HG03060 (cell line): ENCODE measurements at regions not wholly inside any gene's neighbourhood (a gene's known extent, or its start where the extent isn't known, plus 50 kb on each side); places are given as distances from the start of the nearest gene placed in this dataset.

Source experiments
- ATAC-seq: cut with Tn5 transposase; IDR thresholded peaks from one replicate; pipeline ENCODE4 v1.9.1; 2021; ENCODE audit warnings: low read depth, moderate number of reproducible peaks; ENCODE audit not compliant: unreplicated experiment

- no peak for ATAC-seq
Measured at GRCh38 chr5:20694121-20694520, 706.1 kb upstream of the CDH18 start.

DNA sequence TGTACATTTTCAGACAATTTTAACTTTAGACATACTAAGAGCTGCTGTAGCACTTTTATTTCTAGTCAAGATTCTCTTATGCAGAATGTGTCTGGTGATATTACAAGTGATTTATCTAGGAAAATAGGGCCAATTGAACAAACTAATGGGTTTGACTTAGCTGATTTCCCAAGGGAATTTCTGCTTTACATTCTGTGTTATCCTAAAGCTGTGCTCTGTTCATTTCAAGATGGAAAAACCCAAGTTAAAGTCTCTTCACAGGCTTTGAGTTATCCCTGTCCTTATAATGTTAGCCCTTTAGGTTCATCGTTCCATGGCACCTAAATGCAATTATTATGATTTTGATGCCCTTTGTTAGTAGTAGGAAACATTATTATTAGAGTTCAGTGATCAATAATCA lies 704.9 kb upstream of the CDH18 start:
- ATAC-seq: no peak

GRCh38 chr5:20683241-20683940 lies 695.4 kb upstream of the CDH18 start:
- ATAC-seq: no peak

- ATAC-seq: no peak
Measured at GRCh38 chr5:20680718-20681302, 692.8 kb upstream of the CDH18 start.

GRCh38 chr5:20678814-20679298 lies 690.9 kb upstream of the CDH18 start:
- ATAC-seq: no peak

DNA sequence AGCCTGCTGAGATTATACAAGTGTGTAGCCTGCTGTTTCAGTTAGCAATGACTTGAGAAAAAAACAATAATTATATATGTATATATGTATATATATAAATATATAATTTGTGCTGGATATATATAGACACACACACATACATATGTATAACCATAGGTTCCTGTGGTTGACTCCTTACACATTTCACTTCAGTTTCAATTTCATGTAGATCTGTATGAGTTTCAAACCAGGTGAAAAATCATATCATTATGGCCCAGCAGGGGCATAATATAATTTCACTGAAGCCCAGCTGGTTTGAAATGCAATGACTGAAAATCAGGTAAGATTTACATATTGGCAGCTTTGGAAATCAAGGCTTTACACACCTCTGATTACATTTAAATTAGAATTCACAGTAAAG lies 690.4 kb upstream of the CDH18 start:
- no peak for ATAC-seq

DNA sequence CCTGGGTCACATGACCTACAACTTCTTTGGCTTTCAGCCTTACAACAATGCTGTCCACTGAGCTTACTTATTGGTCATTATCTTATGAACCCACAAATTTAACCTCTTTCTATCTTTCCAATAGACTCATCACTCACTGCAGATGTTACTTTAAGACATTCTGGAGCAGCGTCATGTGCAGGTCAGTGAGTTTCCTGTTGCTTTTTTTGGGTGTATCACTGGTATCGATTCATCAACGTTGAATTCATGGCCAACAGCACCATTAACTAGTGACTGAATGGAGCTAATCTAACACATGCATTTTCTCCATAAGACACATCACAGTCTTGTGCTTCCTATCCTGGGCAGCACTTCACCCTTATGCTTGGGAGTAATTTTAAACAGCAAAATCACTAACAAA lies 672.6 kb upstream of the CDH18 start:
- ATAC-seq: no peak

DNA sequence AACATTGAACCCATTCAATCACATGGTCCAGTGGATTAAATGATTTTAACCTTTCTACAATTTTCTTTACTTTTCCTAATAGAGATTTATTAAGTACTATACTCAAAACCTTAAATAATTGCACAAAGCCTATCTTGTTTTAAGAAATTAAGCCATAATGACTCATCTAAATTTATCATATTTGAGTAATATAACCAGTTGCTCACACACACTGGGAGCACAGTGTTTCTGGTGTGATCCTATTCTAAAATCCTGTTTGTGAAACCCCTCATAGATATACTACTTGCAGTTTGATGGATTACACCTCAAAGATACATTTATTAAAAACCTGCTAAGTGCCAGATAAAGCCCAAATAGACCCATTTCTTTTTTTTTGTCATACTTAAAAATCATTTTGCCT lies 668.3 kb upstream of the CDH18 start:
- no peak for ATAC-seq

- no peak for ATAC-seq
Measured at GRCh38 chr5:20655211-20655610, 667.2 kb upstream of the CDH18 start.

- no peak for ATAC-seq
Measured at GRCh38 chr5:20654746-20655145, 666.7 kb upstream of the CDH18 start.

GRCh38 chr5:20654033-20654432 lies 666.0 kb upstream of the CDH18 start:
- ATAC-seq: no peak

DNA sequence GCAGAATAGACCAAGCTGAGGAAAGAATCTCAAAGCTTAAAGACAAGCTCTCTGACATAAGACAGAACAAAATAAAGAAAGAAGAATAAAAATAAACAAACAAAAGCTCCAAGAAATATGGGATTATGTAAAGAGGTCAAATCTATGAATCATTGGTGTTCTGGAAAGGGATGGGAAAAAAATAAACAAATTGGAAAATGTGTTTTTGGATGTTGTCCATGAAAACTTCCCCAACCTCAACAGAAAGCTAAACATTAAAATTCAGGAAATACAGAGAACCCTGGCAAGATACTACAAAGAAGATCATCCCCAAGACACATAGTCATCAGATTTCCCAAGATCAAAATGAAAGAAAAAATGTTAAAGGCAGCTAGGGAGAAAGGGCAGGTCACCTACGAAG lies 662.0 kb upstream of the CDH18 start:
- ATAC-seq: no peak

DNA sequence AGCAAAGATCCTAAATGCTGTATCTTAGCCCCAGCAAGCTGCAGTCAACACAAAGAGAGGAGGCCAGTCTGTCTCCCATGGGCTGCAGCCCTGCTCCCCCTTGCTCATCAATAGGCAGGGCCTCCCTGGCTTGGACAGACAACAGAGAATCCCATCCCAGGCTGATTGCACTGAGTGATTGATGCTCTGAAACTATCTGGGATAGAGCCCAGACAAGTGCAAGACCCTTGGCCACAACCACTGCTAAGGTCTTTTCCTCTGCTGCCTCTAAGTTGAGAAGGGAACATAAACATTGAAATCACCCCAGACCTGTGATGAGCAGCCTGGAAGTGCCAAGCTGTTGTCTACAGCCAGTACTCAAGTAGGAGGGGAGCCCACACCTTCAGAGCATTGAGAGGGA lies 661.0 kb upstream of the CDH18 start:
- ATAC-seq: no peak

DNA sequence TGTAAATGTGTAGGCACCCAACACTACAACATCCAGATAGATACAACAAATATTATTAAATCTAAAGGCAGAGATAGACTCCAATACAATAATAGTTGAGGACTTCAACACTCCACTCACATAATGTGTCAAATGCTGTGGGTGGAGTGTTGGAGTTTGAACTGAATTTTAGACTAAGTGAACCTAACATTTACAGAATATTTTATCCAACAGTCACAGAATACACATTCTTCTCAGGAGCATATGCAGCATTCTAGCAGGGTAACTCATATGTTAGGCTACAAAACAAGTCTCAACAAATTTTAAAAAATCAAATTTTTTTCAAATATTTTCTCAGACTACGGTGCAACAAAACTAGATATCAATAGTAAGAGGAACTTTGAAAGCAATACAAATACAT lies 648.7 kb upstream of the CDH18 start:
- ATAC-seq: no peak

DNA sequence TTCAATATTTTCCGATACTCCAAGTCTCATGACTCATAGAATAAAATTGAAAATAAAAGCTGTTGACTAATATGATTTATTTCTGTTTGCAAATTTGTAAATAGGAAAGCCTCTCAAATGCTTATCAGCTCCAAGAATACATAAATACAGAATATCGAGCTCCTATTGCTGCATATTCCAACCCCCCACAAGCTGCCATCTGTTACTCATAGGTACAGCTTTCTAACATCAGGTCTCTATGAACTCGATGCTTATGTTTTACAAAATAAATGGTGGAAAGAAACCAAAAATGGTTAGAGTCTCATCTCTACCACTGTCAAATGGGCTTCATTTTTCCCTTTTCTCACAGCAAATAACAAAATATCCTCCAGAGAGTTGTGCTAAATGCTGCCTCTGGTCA lies 631.6 kb upstream of the CDH18 start:
- no peak for ATAC-seq

- no peak for ATAC-seq
Measured at GRCh38 chr5:20618340-20618739, 630.3 kb upstream of the CDH18 start.

- no peak for ATAC-seq
Measured at GRCh38 chr5:20617841-20618240, 629.8 kb upstream of the CDH18 start.

GRCh38 chr5:20615888-20616563 lies 628.0 kb upstream of the CDH18 start:
- ATAC-seq: no peak

GRCh38 chr5:20611620-20612019 lies 623.6 kb upstream of the CDH18 start:
- ATAC-seq: no peak

- no peak for ATAC-seq
Measured at GRCh38 chr5:20610681-20611080, 622.7 kb upstream of the CDH18 start.

GRCh38 chr5:20609126-20609525 lies 621.1 kb upstream of the CDH18 start:
- no peak for ATAC-seq

DNA sequence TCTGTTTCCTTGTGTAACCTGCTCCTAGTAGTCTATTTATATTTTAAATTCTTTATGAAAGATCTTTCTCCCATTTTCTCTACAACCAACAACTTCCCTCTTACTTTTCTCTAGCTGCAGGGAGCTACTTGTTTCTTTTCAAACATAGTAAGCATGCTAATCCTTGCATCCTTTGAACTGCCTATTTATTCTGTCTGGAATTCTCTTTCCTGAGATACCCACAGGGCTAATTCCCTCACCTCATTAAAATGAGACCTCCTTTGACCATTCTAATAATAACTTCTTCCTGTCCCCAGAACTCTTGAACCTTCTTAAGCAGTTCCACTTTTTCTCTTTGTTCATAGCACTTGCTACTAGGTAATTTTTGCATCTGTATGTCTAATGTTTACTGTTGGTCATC lies 620.6 kb upstream of the CDH18 start:
- no peak for ATAC-seq
